ENCODE measurements at regions not wholly inside any gene's neighbourhood (a gene's known extent, or its start where the extent isn't known, plus 50 kb on each side); places are given as distances from the start of the nearest gene placed in this dataset.

DNA sequence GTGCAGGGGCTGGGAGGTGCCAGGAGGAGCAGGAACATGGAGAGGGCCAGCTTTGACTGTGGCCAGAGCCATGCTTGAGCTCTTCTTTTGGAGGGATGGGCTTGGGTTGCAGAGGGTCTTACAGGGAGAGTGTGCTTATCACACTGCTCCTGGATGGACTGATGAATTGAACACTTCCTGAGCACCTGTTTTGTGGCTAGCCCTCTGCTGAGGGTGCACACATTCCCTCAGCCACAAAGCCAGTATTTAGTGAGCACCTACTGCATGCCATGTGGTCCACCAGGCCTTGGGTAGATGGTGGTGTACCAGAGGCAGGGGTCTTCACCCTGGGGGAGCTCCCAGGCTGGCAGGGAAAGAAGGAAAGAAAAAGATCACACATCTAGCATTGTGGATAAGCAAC lies 118.9 kb downstream of the SLC25A47 start:
- H3K4me1 ChIP-seq (ENCODE audit: control insufficient read depth, low read length), result no peaks in the 10 kb centered on the region
- no peak overlapping the region for H3K27ac ChIP-seq (ENCODE audit: low read depth, low read length)
- H3K27me3 ChIP-seq (ENCODE audit: control insufficient read depth, low read length), result no peaks in the 10 kb centered on the region
- TF ChIP-seq EZH2phosphoT487 (IDR thresholded peaks at IDR 0.05; ENCODE audit: borderline replicate concordance, low read length), result no peak
- TF ChIP-seq, protein P1, sequence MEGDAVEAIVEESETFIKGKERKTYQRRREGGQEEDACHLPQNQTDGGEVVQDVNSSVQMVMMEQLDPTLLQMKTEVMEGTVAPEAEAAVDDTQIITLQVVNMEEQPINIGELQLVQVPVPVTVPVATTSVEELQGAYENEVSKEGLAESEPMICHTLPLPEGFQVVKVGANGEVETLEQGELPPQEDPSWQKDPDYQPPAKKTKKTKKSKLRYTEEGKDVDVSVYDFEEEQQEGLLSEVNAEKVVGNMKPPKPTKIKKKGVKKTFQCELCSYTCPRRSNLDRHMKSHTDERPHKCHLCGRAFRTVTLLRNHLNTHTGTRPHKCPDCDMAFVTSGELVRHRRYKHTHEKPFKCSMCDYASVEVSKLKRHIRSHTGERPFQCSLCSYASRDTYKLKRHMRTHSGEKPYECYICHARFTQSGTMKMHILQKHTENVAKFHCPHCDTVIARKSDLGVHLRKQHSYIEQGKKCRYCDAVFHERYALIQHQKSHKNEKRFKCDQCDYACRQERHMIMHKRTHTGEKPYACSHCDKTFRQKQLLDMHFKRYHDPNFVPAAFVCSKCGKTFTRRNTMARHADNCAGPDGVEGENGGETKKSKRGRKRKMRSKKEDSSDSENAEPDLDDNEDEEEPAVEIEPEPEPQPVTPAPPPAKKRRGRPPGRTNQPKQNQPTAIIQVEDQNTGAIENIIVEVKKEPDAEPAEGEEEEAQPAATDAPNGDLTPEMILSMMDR (IDR thresholded peaks at IDR 0.05; ENCODE audit: low read depth, low read length, poor library complexity, severe bottlenecking), result no peak
- H3F3A ChIP-seq (ENCODE audit: control insufficient read depth, insufficient read depth), result no peaks in the 10 kb centered on the region
- H3K9me2 ChIP-seq (replicated peaks; ENCODE audit: control insufficient read depth, low read length), result no peaks in the 10 kb centered on the region
- no peaks in the 10 kb centered on the region for H4K20me1 ChIP-seq (ENCODE audit: control insufficient read depth, insufficient read depth, low read depth, low read length)
- H3K36me3 ChIP-seq (ENCODE audit: control insufficient read depth, low read length), result no peaks in the 10 kb centered on the region
- H3K4me2 ChIP-seq (ENCODE audit: low read length), result no peak overlapping the region
- no peaks in the 10 kb centered on the region for H3K9me3 ChIP-seq (ENCODE audit: control insufficient read depth, insufficient read depth, low read length)
- H3K4me3 ChIP-seq (ENCODE audit: low read length), result no peak overlapping the region
- H3K79me2 ChIP-seq (ENCODE audit: control insufficient read depth, low read length), result no peaks in the 10 kb centered on the region

DNA sequence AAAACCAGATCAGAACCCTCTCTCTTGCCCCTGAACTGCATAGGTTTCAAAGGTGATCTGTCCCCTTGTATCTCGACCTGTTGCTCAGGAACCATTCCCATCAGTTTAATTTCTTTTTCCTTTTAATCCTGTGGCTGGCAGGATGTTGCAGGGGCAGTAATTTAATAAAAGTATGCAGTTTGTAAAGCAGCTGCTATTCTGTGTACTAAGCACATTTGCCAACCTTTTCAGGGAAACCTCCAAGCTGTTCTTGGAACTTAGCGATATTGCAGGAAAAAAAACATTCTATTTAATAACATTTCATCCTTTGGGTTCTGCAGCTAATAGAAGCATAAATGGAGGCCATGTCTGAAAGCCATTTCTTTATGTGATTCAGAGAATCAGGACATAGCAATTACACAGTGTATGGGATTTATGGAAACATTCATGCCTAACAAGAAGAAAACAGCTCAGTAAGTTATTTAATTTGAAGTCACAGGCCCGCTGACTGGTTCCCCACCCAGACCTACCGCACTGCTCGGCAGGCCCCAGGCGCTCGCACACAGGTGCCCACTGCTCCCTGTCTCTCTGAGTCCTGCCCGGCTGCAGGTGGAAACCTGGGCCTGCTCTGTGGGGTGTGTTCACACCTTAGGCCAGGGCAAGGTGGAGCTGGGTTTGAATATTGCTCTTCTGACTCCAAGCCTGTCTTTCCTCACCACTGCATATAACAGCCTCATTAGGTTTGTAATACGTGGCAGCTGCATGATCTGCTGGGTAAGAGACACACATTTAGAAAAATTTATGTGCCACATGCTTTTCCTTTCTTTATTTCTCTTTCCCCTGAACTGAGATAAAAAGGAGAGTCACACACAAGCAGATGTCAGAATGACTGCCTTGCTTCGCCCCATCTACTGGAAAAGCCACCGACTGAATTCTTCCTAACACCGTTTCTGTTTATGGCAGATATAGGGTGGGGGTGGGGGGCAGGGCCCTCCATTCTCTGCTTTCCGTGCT lies 119.7 kb downstream of the SLC25A47 start:
- H4K20me1 ChIP-seq (ENCODE audit: control insufficient read depth, insufficient read depth, low read depth, low read length), result no peaks in the 10 kb centered on the region
- H3K27ac ChIP-seq (ENCODE audit: low read depth, low read length), result no peak overlapping the region
- no peak overlapping the region for H3K4me3 ChIP-seq (ENCODE audit: low read length)
- H3K27me3 ChIP-seq (ENCODE audit: control insufficient read depth, low read length), result no peaks in the 10 kb centered on the region
- TF ChIP-seq EZH2phosphoT487 (IDR thresholded peaks at IDR 0.05; ENCODE audit: borderline replicate concordance, low read length), result no peak
- TF ChIP-seq, protein P1 (IDR thresholded peaks at IDR 0.05; ENCODE audit: low read depth, low read length, poor library complexity, severe bottlenecking), result no peak
- no peaks in the 10 kb centered on the region for H3K4me1 ChIP-seq (ENCODE audit: control insufficient read depth, low read length)
- no peaks in the 10 kb centered on the region for H3F3A ChIP-seq (ENCODE audit: control insufficient read depth, insufficient read depth)
- H3K79me2 ChIP-seq (ENCODE audit: control insufficient read depth, low read length), result no peaks in the 10 kb centered on the region
- H3K36me3 ChIP-seq (ENCODE audit: control insufficient read depth, low read length), result no peaks in the 10 kb centered on the region
- no peaks in the 10 kb centered on the region for H3K9me3 ChIP-seq (ENCODE audit: control insufficient read depth, insufficient read depth, low read length)
- no peak overlapping the region for H3K4me2 ChIP-seq (ENCODE audit: low read length)
- H3K9me2 ChIP-seq (replicated peaks; ENCODE audit: control insufficient read depth, low read length), result no peaks in the 10 kb centered on the region

DNA sequence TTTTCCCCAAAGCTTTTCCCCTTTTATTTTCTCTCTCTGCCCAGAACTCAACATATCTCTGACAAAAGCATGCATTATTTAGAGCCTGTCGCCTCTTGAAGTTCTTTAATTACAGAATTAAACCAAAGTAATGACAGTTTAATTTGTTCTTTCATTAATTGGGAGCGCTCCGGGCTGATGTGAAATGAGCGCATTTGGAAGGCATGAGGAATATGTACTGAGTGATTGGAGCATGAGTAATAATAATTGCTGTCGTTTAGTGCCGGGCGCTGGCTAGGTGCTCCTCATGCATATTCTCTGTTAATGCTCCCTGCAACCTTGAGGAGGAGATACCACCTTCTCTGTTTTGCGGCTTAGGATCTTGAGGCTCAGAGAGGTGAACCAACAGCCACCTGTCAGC lies 120.5 kb downstream of the SLC25A47 start:
- H3K79me2 ChIP-seq (ENCODE audit: control insufficient read depth, low read length), result no peaks in the 10 kb centered on the region
- no peaks in the 10 kb centered on the region for H3F3A ChIP-seq (ENCODE audit: control insufficient read depth, insufficient read depth)
- H3K9me3 ChIP-seq (ENCODE audit: control insufficient read depth, insufficient read depth, low read length), result no peaks in the 10 kb centered on the region
- no peak overlapping the region for H3K4me3 ChIP-seq (ENCODE audit: low read length)
- TF ChIP-seq EZH2phosphoT487 (IDR thresholded peaks at IDR 0.05; ENCODE audit: borderline replicate concordance, low read length), result no peak
- TF ChIP-seq, protein P1 (IDR thresholded peaks at IDR 0.05; ENCODE audit: low read depth, low read length, poor library complexity, severe bottlenecking), result no peak
- H4K20me1 ChIP-seq (ENCODE audit: control insufficient read depth, insufficient read depth, low read depth, low read length), result no peaks in the 10 kb centered on the region
- H3K27ac ChIP-seq (ENCODE audit: low read depth, low read length), result no peak overlapping the region
- H3K9me2 ChIP-seq (replicated peaks; ENCODE audit: control insufficient read depth, low read length), result no peaks in the 10 kb centered on the region
- no peaks in the 10 kb centered on the region for H3K27me3 ChIP-seq (ENCODE audit: control insufficient read depth, low read length)
- H3K4me1 ChIP-seq (ENCODE audit: control insufficient read depth, low read length), result no peaks in the 10 kb centered on the region
- H3K4me2 ChIP-seq (ENCODE audit: low read length), result no peak overlapping the region
- no peaks in the 10 kb centered on the region for H3K36me3 ChIP-seq (ENCODE audit: control insufficient read depth, low read length)

Measured in DOHH2 (cell line).